ENCODE measurements at regions not wholly inside any gene's neighbourhood (a gene's known extent, or its start where the extent isn't known, plus 50 kb on each side); places are given as distances from the start of the nearest gene placed in this dataset.

GRCh38 chr11:45082744-45083543, 63.5 kb upstream of the PRDM11 start:
- Histone ChIP-seq H3K27me3 (ENCODE audit: control insufficient read depth, insufficient read depth, low read length) (no peaks in the 10 kb centered on the region), H3K4me1 (ENCODE audit: control insufficient read depth, insufficient read depth, low read length) (peaks cover 49% of the 10 kb centered on the region), H3K27ac (ENCODE audit: low read depth, low read length) (peak overlapping the region; percentile 82), H3K9me3 (ENCODE audit: control insufficient read depth, insufficient read depth, low read length) (no peaks in the 10 kb centered on the region), H3K9ac (ENCODE audit: low read depth, low read length) (0 out of 2 replicates have a peak overlapping the region, but pooled peaks have one; percentile 4), H3K36me3 (ENCODE audit: control insufficient read depth, insufficient read depth, low read length) (no peaks in the 10 kb centered on the region), H3K4me3 (ENCODE audit: low read depth, low read length) (no peak overlapping the region)

- H3K27ac ChIP-seq (ENCODE audit: low read depth, low read length): peak overlapping the region; percentile 82
- H3K9ac ChIP-seq (ENCODE audit: low read depth, low read length): 0 out of 2 replicates have a peak overlapping the region, but pooled peaks have one; percentile 4
- H3K4me3 ChIP-seq (ENCODE audit: low read depth, low read length): no peak overlapping the region
- H3K36me3 ChIP-seq (ENCODE audit: control insufficient read depth, insufficient read depth, low read length): no peaks in the 10 kb centered on the region
- no peaks in the 10 kb centered on the region for H3K27me3 ChIP-seq (ENCODE audit: control insufficient read depth, insufficient read depth, low read length)
- no peaks in the 10 kb centered on the region for H3K9me3 ChIP-seq (ENCODE audit: control insufficient read depth, insufficient read depth, low read length)
- H3K4me1 ChIP-seq (ENCODE audit: control insufficient read depth, insufficient read depth, low read length): peaks cover 52% of the 10 kb centered on the region
Observed at GRCh38 chr11:45083544-45084087, 62.8 kb upstream of the PRDM11 start.

GRCh38 chr11:45085646-45086501, 60.6 kb upstream of the PRDM11 start:
- Histone ChIP-seq H3K36me3 (ENCODE audit: control insufficient read depth, insufficient read depth, low read length) (no peaks in the 10 kb centered on the region), H3K27ac (ENCODE audit: low read depth, low read length) (peak overlapping the region; percentile 52), H3K9ac (ENCODE audit: low read depth, low read length) (no peak overlapping the region), H3K4me3 (ENCODE audit: low read depth, low read length) (no peak overlapping the region), H3K4me1 (ENCODE audit: control insufficient read depth, insufficient read depth, low read length) (peaks cover 52% of the 10 kb centered on the region), H3K9me3 (ENCODE audit: control insufficient read depth, insufficient read depth, low read length) (no peaks in the 10 kb centered on the region), H3K27me3 (ENCODE audit: control insufficient read depth, insufficient read depth, low read length) (no peaks in the 10 kb centered on the region)

- H3K36me3 ChIP-seq (ENCODE audit: control insufficient read depth, insufficient read depth, low read length): no peaks in the 10 kb centered on the region
- no peak overlapping the region for H3K27ac ChIP-seq (ENCODE audit: low read depth, low read length)
Observed at GRCh38 chr11:45086526-45086925, 59.9 kb upstream of the PRDM11 start.

GRCh38 chr11:45087086-45087899, 59.1 kb upstream of the PRDM11 start:
- H3K4me3 ChIP-seq (ENCODE audit: low read depth, low read length): no peak overlapping the region
- peaks cover 61% of the 10 kb centered on the region for H3K4me1 ChIP-seq (ENCODE audit: control insufficient read depth, insufficient read depth, low read length)

More at GRCh38 chr11:45086526-45086925, 59.9 kb upstream of the PRDM11 start:
- Histone ChIP-seq H3K9me3 (ENCODE audit: control insufficient read depth, insufficient read depth, low read length) (no peaks in the 10 kb centered on the region), H3K4me1 (ENCODE audit: control insufficient read depth, insufficient read depth, low read length) (peaks cover 57% of the 10 kb centered on the region), H3K27me3 (ENCODE audit: control insufficient read depth, insufficient read depth, low read length) (no peaks in the 10 kb centered on the region), H3K9ac (ENCODE audit: low read depth, low read length) (no peak overlapping the region), H3K4me3 (ENCODE audit: low read depth, low read length) (no peak overlapping the region)

GRCh38 chr11:45087900-45088160, 58.6 kb upstream of the PRDM11 start:
- Histone ChIP-seq H3K27me3 (ENCODE audit: control insufficient read depth, insufficient read depth, low read length) (no peaks in the 10 kb centered on the region), H3K4me3 (ENCODE audit: low read depth, low read length) (no peak overlapping the region), H3K9me3 (ENCODE audit: control insufficient read depth, insufficient read depth, low read length) (no peaks in the 10 kb centered on the region), H3K36me3 (ENCODE audit: control insufficient read depth, insufficient read depth, low read length) (no peaks in the 10 kb centered on the region), H3K27ac (ENCODE audit: low read depth, low read length) (no peak overlapping the region), H3K4me1 (ENCODE audit: control insufficient read depth, insufficient read depth, low read length) (peaks cover 61% of the 10 kb centered on the region), H3K9ac (ENCODE audit: low read depth, low read length) (no peak overlapping the region)

More at GRCh38 chr11:45087086-45087899, 59.1 kb upstream of the PRDM11 start:
- Histone ChIP-seq H3K9me3 (ENCODE audit: control insufficient read depth, insufficient read depth, low read length) (no peaks in the 10 kb centered on the region), H3K36me3 (ENCODE audit: control insufficient read depth, insufficient read depth, low read length) (no peaks in the 10 kb centered on the region), H3K27me3 (ENCODE audit: control insufficient read depth, insufficient read depth, low read length) (no peaks in the 10 kb centered on the region), H3K27ac (ENCODE audit: low read depth, low read length) (no peak overlapping the region), H3K9ac (ENCODE audit: low read depth, low read length) (no peak overlapping the region)

GRCh38 chr11:45089251-45089650, 57.2 kb upstream of the PRDM11 start:
- Histone ChIP-seq H3K4me3 (ENCODE audit: low read depth, low read length) (no peak overlapping the region), H3K9me3 (ENCODE audit: control insufficient read depth, insufficient read depth, low read length) (no peaks in the 10 kb centered on the region), H3K4me1 (ENCODE audit: control insufficient read depth, insufficient read depth, low read length) (peaks cover 52% of the 10 kb centered on the region), H3K36me3 (ENCODE audit: control insufficient read depth, insufficient read depth, low read length) (no peaks in the 10 kb centered on the region), H3K27me3 (ENCODE audit: control insufficient read depth, insufficient read depth, low read length) (no peaks in the 10 kb centered on the region), H3K9ac (ENCODE audit: low read depth, low read length) (no peak overlapping the region), H3K27ac (ENCODE audit: low read depth, low read length) (no peak overlapping the region)

GRCh38 chr11:45089676-45090499, 56.6 kb upstream of the PRDM11 start:
- H3K27me3 ChIP-seq (ENCODE audit: control insufficient read depth, insufficient read depth, low read length): no peaks in the 10 kb centered on the region
- H3K4me1 ChIP-seq (ENCODE audit: control insufficient read depth, insufficient read depth, low read length): peaks cover 52% of the 10 kb centered on the region
- H3K9ac ChIP-seq (ENCODE audit: low read depth, low read length): no peak overlapping the region

GRCh38 chr11:45090607-45091006, 55.8 kb upstream of the PRDM11 start:
- no peak overlapping the region for H3K9ac ChIP-seq (ENCODE audit: low read depth, low read length)
- no peaks in the 10 kb centered on the region for H3K36me3 ChIP-seq (ENCODE audit: control insufficient read depth, insufficient read depth, low read length)
- no peak overlapping the region for H3K27ac ChIP-seq (ENCODE audit: low read depth, low read length)
- H3K27me3 ChIP-seq (ENCODE audit: control insufficient read depth, insufficient read depth, low read length): no peaks in the 10 kb centered on the region
- peaks cover 47% of the 10 kb centered on the region for H3K4me1 ChIP-seq (ENCODE audit: control insufficient read depth, insufficient read depth, low read length)
- H3K9me3 ChIP-seq (ENCODE audit: control insufficient read depth, insufficient read depth, low read length): no peaks in the 10 kb centered on the region
- H3K4me3 ChIP-seq (ENCODE audit: low read depth, low read length): no peak overlapping the region

More at GRCh38 chr11:45089676-45090499, 56.6 kb upstream of the PRDM11 start:
- Histone ChIP-seq H3K27ac (ENCODE audit: low read depth, low read length) (no peak overlapping the region), H3K4me3 (ENCODE audit: low read depth, low read length) (no peak overlapping the region), H3K36me3 (ENCODE audit: control insufficient read depth, insufficient read depth, low read length) (no peaks in the 10 kb centered on the region), H3K9me3 (ENCODE audit: control insufficient read depth, insufficient read depth, low read length) (no peaks in the 10 kb centered on the region)

Measured in HUES48 (cell line).